ENCODE measurements at regions not wholly inside any gene's neighbourhood (a gene's known extent, or its start where the extent isn't known, plus 50 kb on each side); places are given as distances from the start of the nearest gene placed in this dataset.

DNA sequence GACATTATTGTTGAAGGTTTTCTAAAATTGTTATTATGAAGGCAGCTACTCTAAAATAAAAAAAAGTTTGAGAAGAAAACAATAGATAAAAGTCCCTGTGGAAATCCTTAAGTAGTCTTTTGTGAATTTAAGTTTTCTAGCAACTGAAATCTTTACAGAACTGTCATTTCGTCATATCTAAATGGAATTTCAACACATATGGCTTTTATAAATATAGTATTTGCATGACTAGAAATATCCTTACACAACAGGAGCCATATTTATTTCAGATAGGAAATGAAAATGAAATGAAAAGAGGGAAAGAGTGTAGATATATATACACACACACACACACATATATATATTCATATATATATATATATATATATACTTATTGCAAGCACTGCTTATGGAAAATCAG is 204.7 kb upstream of the RGS18 start:
- dilution Hi-C loops (cut with MboI; ENCODE audit: extremely low pct_ligation_motif_present, low sequenced_read_pairs) = no loop called here
- no peak for TF ChIP-seq EZH2 (IDR thresholded peaks at IDR 0.05; ENCODE audit: low read length)
- TF ChIP-seq, protein P1, sequence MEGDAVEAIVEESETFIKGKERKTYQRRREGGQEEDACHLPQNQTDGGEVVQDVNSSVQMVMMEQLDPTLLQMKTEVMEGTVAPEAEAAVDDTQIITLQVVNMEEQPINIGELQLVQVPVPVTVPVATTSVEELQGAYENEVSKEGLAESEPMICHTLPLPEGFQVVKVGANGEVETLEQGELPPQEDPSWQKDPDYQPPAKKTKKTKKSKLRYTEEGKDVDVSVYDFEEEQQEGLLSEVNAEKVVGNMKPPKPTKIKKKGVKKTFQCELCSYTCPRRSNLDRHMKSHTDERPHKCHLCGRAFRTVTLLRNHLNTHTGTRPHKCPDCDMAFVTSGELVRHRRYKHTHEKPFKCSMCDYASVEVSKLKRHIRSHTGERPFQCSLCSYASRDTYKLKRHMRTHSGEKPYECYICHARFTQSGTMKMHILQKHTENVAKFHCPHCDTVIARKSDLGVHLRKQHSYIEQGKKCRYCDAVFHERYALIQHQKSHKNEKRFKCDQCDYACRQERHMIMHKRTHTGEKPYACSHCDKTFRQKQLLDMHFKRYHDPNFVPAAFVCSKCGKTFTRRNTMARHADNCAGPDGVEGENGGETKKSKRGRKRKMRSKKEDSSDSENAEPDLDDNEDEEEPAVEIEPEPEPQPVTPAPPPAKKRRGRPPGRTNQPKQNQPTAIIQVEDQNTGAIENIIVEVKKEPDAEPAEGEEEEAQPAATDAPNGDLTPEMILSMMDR (optimal IDR thresholded peaks at IDR 0.05 in 1 of 3, IDR thresholded peaks at IDR 0.05 in 1 of 3, conservative IDR thresholded peaks at IDR 0.05 in 1 of 3; ENCODE audit: extremely low read depth in 1 of 3, insufficient read depth in 2 of 3, low read length in 3 of 3) = no peak
- no peaks in the 10 kb centered on the region for H3K36me3 ChIP-seq (ENCODE audit: control insufficient read depth in 2 of 2, extremely low read depth in 1 of 2, insufficient read depth in 2 of 2, low read length in 2 of 2)
- H3K27me3 ChIP-seq (ENCODE audit: control insufficient read depth, extremely low read depth, insufficient read depth, low read length) = no peaks in the 10 kb centered on the region
- no peaks in the 10 kb centered on the region for H3K9me1 ChIP-seq (ENCODE audit: control insufficient read depth, extremely low read depth, insufficient read depth, low read length)
- no peak overlapping the region for H2AFZ ChIP-seq (ENCODE audit: control insufficient read depth, low read length)
- FAIRE-seq (no peak), DNase-seq (ENCODE audit: low read depth, low spot score) (no peak)
- no peak overlapping the region for H3K4me3 ChIP-seq (ENCODE audit: control insufficient read depth in 2 of 3, extremely low read depth in 1 of 3, insufficient read depth in 2 of 3, low read depth in 1 of 3, low read length in 3 of 3)
- no peaks in the 10 kb centered on the region for H3K4me1 ChIP-seq (ENCODE audit: control insufficient read depth, extremely low read depth, insufficient read depth, low read length)
- H3K4me2 ChIP-seq (ENCODE audit: control insufficient read depth, extremely low read depth, insufficient read depth, low read depth, low read length) = no peak overlapping the region
- H4K20me1 ChIP-seq (ENCODE audit: control insufficient read depth, extremely low read depth, insufficient read depth, low read length) = no peaks in the 10 kb centered on the region
- H3K79me2 ChIP-seq (ENCODE audit: control insufficient read depth, insufficient read depth, low read length) = no peaks in the 10 kb centered on the region
- no peak overlapping the region for H3K27ac ChIP-seq (ENCODE audit: control insufficient read depth, insufficient read depth, low read length)
- no peak overlapping the region for H3K9ac ChIP-seq (ENCODE audit: control insufficient read depth, extremely low read depth, insufficient read depth, low read length)
- H3K9me3 ChIP-seq (ENCODE audit: control insufficient read depth, low read depth, low read length) = no peaks in the 10 kb centered on the region

DNA sequence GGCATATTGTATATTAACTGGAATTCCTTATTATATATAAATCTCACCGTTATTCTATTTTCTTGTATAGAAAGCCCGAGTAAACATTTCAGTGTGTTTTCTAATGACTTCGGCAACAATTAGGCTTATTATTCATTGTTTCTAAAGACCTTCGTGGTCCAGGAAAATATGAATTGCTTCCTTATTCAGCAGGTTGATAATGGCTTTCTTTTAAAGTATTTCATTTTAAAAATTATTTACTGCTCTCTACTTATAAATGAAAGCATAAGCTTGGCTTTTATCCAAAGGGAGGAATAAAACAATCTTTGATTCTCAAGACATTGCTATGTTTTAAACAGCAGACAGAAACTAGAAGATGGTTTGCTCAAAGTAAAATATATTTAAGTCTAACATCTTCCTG is 198.4 kb upstream of the RGS18 start:
- no peak overlapping the region for H3K27ac ChIP-seq (ENCODE audit: control insufficient read depth, insufficient read depth, low read length)
- no peak overlapping the region for H3K9ac ChIP-seq (ENCODE audit: control insufficient read depth, extremely low read depth, insufficient read depth, low read length)
- no peaks in the 10 kb centered on the region for H3K27me3 ChIP-seq (ENCODE audit: control insufficient read depth, extremely low read depth, insufficient read depth, low read length)
- H3K9me3 ChIP-seq (ENCODE audit: control insufficient read depth, low read depth, low read length) = no peaks in the 10 kb centered on the region
- no peak overlapping the region for H2AFZ ChIP-seq (ENCODE audit: control insufficient read depth, low read length)
- dilution Hi-C loops (cut with MboI; ENCODE audit: extremely low pct_ligation_motif_present, low sequenced_read_pairs) = no loop called here
- DNase-seq (ENCODE audit: low read depth, low spot score) = no peak
- TF ChIP-seq, protein P1 (optimal IDR thresholded peaks at IDR 0.05 in 1 of 3, IDR thresholded peaks at IDR 0.05 in 1 of 3, conservative IDR thresholded peaks at IDR 0.05 in 1 of 3; ENCODE audit: extremely low read depth in 1 of 3, insufficient read depth in 2 of 3, low read length in 3 of 3) = no peak
- no peak for TF ChIP-seq EZH2 (IDR thresholded peaks at IDR 0.05; ENCODE audit: low read length)
- no peaks in the 10 kb centered on the region for H3K79me2 ChIP-seq (ENCODE audit: control insufficient read depth, insufficient read depth, low read length)
- H4K20me1 ChIP-seq (ENCODE audit: control insufficient read depth, extremely low read depth, insufficient read depth, low read length) = no peaks in the 10 kb centered on the region
- H3K9me1 ChIP-seq (ENCODE audit: control insufficient read depth, extremely low read depth, insufficient read depth, low read length) = no peaks in the 10 kb centered on the region
- no peak overlapping the region for H3K4me2 ChIP-seq (ENCODE audit: control insufficient read depth, extremely low read depth, insufficient read depth, low read depth, low read length)
- no peaks in the 10 kb centered on the region for H3K36me3 ChIP-seq (ENCODE audit: control insufficient read depth in 2 of 2, extremely low read depth in 1 of 2, insufficient read depth in 2 of 2, low read length in 2 of 2)
- no peak for FAIRE-seq
- no peak overlapping the region for H3K4me3 ChIP-seq (ENCODE audit: control insufficient read depth in 2 of 3, extremely low read depth in 1 of 3, insufficient read depth in 2 of 3, low read depth in 1 of 3, low read length in 3 of 3)
- H3K4me1 ChIP-seq (ENCODE audit: control insufficient read depth, extremely low read depth, insufficient read depth, low read length) = no peaks in the 10 kb centered on the region

Data from keratinocyte (primary cell).